Mesothelial cell of epicardium (in vitro differentiated cells): ENCODE measurements at regions not wholly inside any gene's neighbourhood (a gene's known extent, or its start where the extent isn't known, plus 50 kb on each side); places are given as distances from the start of the nearest gene placed in this dataset.

Experiments
- DNase-seq, 2 experiments: peaks; one replicate each; pipeline ENCODE4 v3.0.0; 2021; ENCODE audit warnings: low spot score in 2 of 2; ENCODE audit not compliant: unreplicated experiment in 2 of 2
- H3K27ac Mint-ChIP-seq: 2 replicates; pipeline ENCODE4 v1.8.0; 2021; ENCODE audit warnings: mixed read lengths
- H3K27me3 Mint-ChIP-seq: 2 replicates; pipeline ENCODE4 v1.8.0; 2021; ENCODE audit warnings: low read depth, mixed read lengths
- H3K36me3 Mint-ChIP-seq: 2 replicates; pipeline ENCODE4 v1.8.0; 2021; ENCODE audit warnings: mixed read lengths
- H3K4me1 Mint-ChIP-seq: 2 replicates; pipeline ENCODE4 v1.8.0; 2021; ENCODE audit warnings: mixed read lengths
- H3K4me3 Mint-ChIP-seq: 2 replicates; pipeline ENCODE4 v1.8.0; 2021; ENCODE audit warnings: mild to moderate bottlenecking, moderate library complexity, mixed read lengths
- H3K9me3 Mint-ChIP-seq: 2 replicates; pipeline ENCODE4 v1.8.0; 2021; ENCODE audit warnings: mixed read lengths
- CTCF ChIP-seq: fragments of 200-600 bp; sonication (generic); IDR thresholded peaks from one replicate; pipeline ENCODE4 v1.5.0; 2021; ENCODE audit warnings: antibody characterized with exemption; ENCODE audit not compliant: unreplicated experiment

GRCh38 chr2:88845772-88846661 is 154.5 kb downstream of the RPIA start:
- Mint-ChIP-seq H3K4me1 (no peaks in the 10 kb centered on the region), H3K27me3 (peaks cover 2% of the 10 kb centered on the region), H3K4me3 (no peak overlapping the region), H3K9me3 (peaks cover 44% of the 10 kb centered on the region), H3K36me3 (no peaks in the 10 kb centered on the region), H3K27ac (no peak overlapping the region)
- TF ChIP-seq CTCF = no peak
- DNase-seq = no peak

GRCh38 chr2:88852753-88853402 is 161.4 kb downstream of the RPIA start:
- DNase-seq = no peak
- Mint-ChIP-seq H3K27me3 (peaks cover 1% of the 10 kb centered on the region), H3K27ac (no peak overlapping the region), H3K36me3 (no peaks in the 10 kb centered on the region), H3K4me3 (no peak overlapping the region), H3K9me3 (peaks cover 53% of the 10 kb centered on the region), H3K4me1 (no peaks in the 10 kb centered on the region)
- TF ChIP-seq CTCF = no peak

GRCh38 chr2:88853403-88853790 is 161.9 kb downstream of the RPIA start:
- TF ChIP-seq CTCF = no peak
- H3K27me3 Mint-ChIP-seq = peaks cover 1% of the 10 kb centered on the region
- DNase-seq = no peak
- H3K4me3 Mint-ChIP-seq = no peak overlapping the region
- no peaks in the 10 kb centered on the region for H3K4me1 Mint-ChIP-seq
- H3K27ac Mint-ChIP-seq = no peak overlapping the region
- H3K9me3 Mint-ChIP-seq = peaks cover 49% of the 10 kb centered on the region
- no peaks in the 10 kb centered on the region for H3K36me3 Mint-ChIP-seq

- H3K9me3 Mint-ChIP-seq = peaks cover 46% of the 10 kb centered on the region
- no peak overlapping the region for H3K27ac Mint-ChIP-seq
These were observed 163.1 kb downstream of the RPIA start for GRCh38 chr2:88854528-88854927.

More at GRCh38 chr2:88854528-88854927, 163.1 kb downstream of the RPIA start:
- Mint-ChIP-seq H3K27me3 (peaks cover 1% of the 10 kb centered on the region), H3K36me3 (no peaks in the 10 kb centered on the region), H3K4me1 (no peaks in the 10 kb centered on the region), H3K4me3 (no peak overlapping the region)
- TF ChIP-seq CTCF = no peak
- no peak for DNase-seq
